Renal cortex interstitium (tissue), 11 donors: ENCODE measurements at regions not wholly inside any gene's neighbourhood (a gene's known extent, or its start where the extent isn't known, plus 50 kb on each side); places are given as distances from the start of the nearest gene placed in this dataset.
A peak's percentile ranks its signal among the peaks of the same experiment; 100 is the strongest.
"Not testable (repeated sequence)": the region's sequence is repeated elsewhere in the genome, so short reads cannot be mapped to it uniquely, and the experiment has no call there.

Experiments
- DNase-seq, 11 donors: peaks; one replicate each; pipeline ENCODE4 v3.0.0-alpha.2; 2013; ENCODE audit warnings: low read depth in 9 of 11, low spot score in 4 of 11; ENCODE audit errors: extremely low read depth in 1 of 11

- no peak for DNase-seq
Observed at GRCh38 chr2:83224591-83225200, 1234.4 kb downstream of the SUCLG1 start.

- DNase-seq, result no peak
Observed at GRCh38 chr2:83221258-83221657, 1237.8 kb downstream of the SUCLG1 start.

DNA sequence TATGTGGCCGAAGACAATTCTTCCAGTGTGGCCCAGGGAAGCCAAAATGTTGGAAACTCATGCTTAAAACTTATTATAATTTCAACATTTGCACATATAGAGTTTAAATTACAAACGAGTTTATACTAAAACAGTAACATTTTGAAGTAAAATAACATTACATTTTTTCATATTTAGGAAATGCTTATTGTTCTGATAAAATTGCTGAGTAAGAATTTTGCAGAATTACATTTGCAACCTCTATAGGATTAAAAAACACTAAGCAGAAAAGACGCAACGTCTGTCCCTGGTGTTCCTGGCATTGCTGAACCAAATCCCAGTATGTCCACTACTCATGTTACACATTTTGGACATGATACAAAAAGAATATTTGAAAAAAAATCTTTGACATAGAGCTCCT is 1241.2 kb downstream of the SUCLG1 start:
- no peak for DNase-seq

DNA sequence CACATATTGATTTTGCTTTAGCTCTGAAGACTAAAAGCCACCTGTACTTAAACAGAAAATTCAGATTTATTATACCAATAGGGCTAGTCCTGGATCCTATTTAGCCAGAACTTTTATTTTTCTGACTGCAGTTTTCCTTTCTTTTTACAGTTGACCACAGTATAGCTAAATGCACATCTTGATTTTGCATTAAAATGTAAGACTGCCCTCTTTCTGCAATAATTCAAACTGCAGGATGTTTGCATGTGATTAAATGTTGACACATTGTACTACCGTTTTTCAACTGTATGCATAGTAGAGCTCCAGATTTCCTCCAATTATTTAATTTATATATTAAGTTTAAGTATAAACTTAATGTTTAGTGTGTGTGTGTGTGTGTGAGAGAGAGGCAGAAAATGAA is 1262.9 kb downstream of the SUCLG1 start:
- DNase-seq, result peak in 8 of 11 donors; percentile 7 to 36 (median 13)

- DNase-seq, result no peak
Observed at GRCh38 chr2:83191316-83191715, 1267.8 kb downstream of the SUCLG1 start.

DNA sequence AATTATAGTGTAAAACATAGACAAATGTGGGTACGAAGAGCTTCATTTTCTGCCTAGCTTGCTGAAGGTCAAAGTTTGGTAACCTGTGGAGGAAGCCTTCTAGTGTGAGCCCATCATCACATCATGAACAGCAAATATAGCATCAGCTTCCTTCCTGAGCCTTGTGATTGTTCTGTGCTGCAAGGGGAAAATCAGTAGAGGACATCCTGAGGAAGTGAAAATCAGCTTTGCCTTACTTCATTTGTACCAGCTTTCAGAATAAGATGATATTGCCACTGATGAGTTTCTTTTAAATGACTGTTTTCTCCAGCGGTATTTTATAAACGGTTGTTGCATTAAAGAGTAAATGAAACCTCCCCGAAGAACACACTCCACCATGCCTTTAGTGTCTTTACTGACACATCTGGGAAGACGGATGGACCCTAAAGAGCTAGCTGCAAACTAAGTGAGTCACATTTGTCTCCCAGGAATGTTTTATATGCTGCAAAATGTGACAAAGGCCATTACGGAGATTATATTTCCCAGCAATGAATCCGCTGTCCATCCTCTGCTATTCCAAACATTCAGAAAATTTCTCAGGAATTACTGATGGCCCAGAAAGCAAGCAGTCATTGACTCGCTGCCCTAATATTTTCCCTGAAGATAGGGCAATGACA is 1272.8 kb downstream of the SUCLG1 start:
- DNase-seq, result peak in 3 of 11 donors; percentile 4 to 20 (median 7)

- not testable (repeated sequence) for DNase-seq
Observed at GRCh38 chr2:83180862-83181530, 1278.1 kb downstream of the SUCLG1 start.

DNA sequence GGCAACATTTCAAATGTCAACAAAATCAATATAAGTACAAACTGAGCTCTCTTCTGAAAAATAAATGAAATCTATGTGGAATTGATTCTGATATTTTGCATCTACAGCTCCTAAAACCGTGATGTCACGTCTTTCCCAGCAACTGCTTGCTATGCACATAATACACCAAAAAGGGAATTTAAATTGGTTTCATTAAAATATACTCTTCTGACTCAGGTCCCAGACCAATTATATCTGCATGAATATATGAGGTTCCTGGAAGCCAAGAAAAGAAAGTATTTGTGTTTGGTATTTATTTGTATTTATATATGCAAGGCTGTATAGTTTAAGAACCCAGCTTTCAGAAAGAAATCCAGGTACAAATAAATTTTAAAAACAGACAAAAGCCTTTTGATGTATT is 1282.5 kb downstream of the SUCLG1 start:
- DNase-seq, result no peak

DNA sequence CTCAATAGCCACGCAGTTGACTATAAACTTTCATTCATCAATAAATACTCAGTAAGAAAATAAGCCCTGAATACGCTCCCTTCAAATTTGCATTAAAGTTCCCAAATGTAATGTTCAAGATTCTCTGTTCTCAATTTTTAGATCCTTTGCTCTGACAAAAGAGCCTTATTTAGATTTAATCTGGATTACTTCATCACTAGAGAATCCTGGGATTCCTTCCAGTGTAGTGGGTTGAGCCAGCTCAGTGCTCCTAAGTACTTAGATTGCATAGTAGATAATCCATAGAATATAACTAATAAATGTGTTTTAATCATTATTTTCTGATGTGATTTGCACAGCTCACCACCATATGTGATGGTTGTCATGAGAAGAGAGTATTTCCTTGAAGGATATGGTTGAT is 1286.2 kb downstream of the SUCLG1 start:
- DNase-seq, result no peak

GRCh38 chr2:83168377-83168776 is 1290.7 kb downstream of the SUCLG1 start:
- DNase-seq, result no peak

DNA sequence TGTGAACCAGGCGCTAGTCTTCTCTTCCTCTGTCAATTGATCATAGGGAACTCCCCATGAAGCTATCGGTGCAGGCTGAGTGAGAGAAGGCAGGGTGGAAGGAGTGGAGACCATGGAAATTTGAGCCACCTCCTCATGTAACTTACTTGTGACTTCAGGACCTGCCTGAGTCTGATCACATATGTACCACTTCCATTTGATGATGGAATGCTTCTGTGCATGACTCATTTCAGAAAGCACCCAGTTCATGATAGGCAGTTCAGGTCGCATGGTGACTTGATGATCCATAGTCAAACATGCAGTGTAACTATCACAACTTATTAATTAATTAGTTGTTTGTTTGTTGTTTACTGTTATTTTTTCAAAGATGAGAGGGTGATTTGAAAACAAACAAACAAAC is 1296.7 kb downstream of the SUCLG1 start:
- DNase-seq, result no peak

- no peak for DNase-seq
Observed at GRCh38 chr2:83160571-83160970, 1298.5 kb downstream of the SUCLG1 start.

DNA sequence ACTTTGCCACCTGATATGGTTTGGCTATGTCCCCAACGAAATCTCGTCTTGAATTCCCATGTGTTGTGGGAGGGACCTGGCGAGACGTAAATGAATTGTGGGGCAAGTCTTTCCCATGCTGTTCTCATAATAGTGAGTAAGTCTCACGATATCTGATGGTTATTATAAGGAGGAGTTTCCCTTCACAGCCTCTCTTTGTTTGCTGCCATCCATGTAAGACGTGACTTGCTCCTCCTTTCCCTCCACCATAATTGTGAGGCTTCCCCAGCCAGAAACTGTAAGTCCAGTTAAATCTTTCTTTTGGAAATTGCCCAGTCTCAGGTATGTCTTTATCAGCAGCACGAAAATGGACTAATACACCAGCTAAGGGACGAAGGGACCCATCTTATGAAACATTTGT is 1303.3 kb downstream of the SUCLG1 start:
- no peak for DNase-seq

GRCh38 chr2:83143946-83144345 is 1315.1 kb downstream of the SUCLG1 start:
- DNase-seq, result no peak

DNA sequence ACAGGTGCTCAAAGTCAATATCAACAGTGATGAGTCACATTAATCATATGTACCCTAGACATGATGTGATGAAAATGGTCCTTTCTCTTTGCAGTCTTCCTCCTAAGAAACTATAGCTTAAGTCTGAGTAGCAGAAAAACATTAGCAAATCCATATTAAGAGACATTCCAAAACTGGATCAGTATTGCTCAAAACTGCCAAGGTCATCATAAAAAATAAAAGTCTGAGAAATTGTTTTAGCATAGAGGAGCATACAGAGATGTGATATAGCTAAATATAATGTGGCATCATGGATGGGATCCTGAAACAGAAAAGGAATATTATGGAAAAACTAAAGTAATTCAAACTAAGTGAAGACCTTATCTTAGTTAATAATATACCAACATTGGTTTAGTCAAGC is 1316.1 kb downstream of the SUCLG1 start:
- no peak for DNase-seq

DNA sequence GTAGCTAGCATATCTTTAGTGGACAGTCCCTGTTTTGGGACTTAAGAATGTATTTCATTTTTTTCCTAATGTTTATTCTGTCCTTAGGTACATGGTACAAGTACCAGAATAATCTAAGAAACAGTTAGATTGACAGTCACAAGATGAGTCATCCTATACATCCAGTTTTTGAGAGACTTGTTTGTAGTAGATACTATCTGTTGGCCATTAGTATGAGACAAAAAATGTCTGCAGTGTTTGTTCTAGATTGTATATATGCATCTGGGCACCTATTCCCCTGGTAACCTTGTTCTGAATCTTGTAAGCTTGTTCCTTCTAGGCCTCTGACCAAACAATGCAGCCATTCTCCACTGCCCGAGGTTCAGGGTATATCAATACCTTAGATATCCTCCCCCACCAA is 1343.5 kb downstream of the SUCLG1 start:
- DNase-seq, result no peak

DNA sequence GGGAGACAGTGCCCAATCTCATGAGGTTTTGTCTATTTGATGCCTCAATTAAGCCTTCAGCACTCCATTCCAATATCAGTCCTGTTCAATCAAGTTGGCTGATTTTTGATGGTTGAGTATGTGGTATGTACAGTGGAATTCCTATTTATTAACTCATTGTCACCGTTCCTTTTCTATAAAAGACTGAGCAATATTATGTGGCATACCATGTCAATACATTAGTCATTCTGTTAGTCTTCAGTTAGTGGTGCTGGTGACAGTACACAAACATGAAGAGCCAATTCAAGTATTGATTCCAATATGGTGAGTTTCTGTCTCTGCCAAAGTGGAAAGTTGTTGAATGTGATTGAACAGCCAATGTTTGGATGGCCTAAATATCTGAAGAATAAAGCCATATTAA is 1343.9 kb downstream of the SUCLG1 start:
- no peak for DNase-seq

GRCh38 chr2:83113953-83114352 is 1345.1 kb downstream of the SUCLG1 start:
- no peak for DNase-seq

GRCh38 chr2:83112858-83113257 is 1346.2 kb downstream of the SUCLG1 start:
- DNase-seq, result no peak

GRCh38 chr2:83109284-83109683 is 1349.8 kb downstream of the SUCLG1 start:
- no peak for DNase-seq

DNA sequence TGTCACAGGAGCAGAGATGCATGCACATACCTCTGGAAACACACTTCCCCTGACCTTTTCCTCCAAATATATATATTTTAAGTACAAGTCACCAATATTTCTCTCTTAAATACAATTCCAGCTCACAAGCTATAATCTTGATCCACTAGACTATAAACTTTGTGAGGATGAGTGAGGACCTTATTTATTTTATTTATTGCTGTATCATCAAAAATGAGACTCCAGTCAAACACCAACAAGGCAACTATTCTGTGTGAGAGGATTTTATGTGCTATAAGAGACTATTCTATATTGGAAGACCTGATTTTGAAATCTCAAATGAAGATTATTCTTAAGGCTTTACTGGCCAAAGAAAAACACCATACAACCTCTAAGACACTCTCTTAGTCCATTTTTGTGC is 1352.2 kb downstream of the SUCLG1 start:
- DNase-seq, result no peak
